Neural progenitor cell (in vitro differentiated cells): ENCODE measurements at regions not wholly inside any gene's neighbourhood (a gene's known extent, or its start where the extent isn't known, plus 50 kb on each side); places are given as distances from the start of the nearest gene placed in this dataset.
A peak's percentile ranks its signal among the peaks of the same experiment; 100 is the strongest.

Experiments used
- DNase-seq: peaks from one replicate; pipeline ENCODE4 v3.0.0-alpha.2; 2016; ENCODE audit warnings: low spot score
- H2AFZ ChIP-seq: fragments of 200-600 bp; sonication (generic); replicated peaks from 2 replicates; pipeline ENCODE4 v1.6.1; 2016; ENCODE audit warnings: antibody characterized with exemption
- H3F3A ChIP-seq: fragments of 200-600 bp; sonication (generic); 2 replicates; pipeline ENCODE4 v1.6.1; 2016; ENCODE audit warnings: antibody characterized with exemption, low read depth
- H3K27ac ChIP-seq: fragments of 200-600 bp; sonication (generic); 2 replicates; pipeline ENCODE4 v1.5.1; 2016; ENCODE audit warnings: mild to moderate bottlenecking
- H3K27me3 ChIP-seq: fragments of 200-600 bp; sonication (generic); 2 replicates; pipeline ENCODE4 v1.6.1; 2016; ENCODE audit warnings: mild to moderate bottlenecking, moderate library complexity
- H3K36me3 ChIP-seq: fragments of 200-600 bp; sonication (generic); 2 replicates; pipeline ENCODE4 v1.5.1; 2016
- H3K4me1 ChIP-seq: fragments of 200-600 bp; sonication (generic); 2 replicates; pipeline ENCODE4 v1.6.1; 2016; ENCODE audit warnings: mixed run types
- H3K4me2 ChIP-seq: fragments of 200-600 bp; sonication (generic); 2 replicates; pipeline ENCODE4 v1.6.1; 2016
- H3K4me3 ChIP-seq: fragments of 200-600 bp; sonication (generic); 2 replicates; pipeline ENCODE4 v1.5.1; 2016
- H3K79me2 ChIP-seq: fragments of 200-600 bp; sonication (generic); 2 replicates; pipeline ENCODE4 v1.6.1; 2016; ENCODE audit warnings: low read depth
- H3K9ac ChIP-seq: fragments of 200-600 bp; sonication (generic); 2 replicates; pipeline ENCODE4 v1.6.1; 2016
- H3K9me3 ChIP-seq: fragments of 200-600 bp; sonication (generic); 2 replicates; pipeline ENCODE4 v1.5.1; 2016; ENCODE audit warnings: low read depth
- H4K20me1 ChIP-seq: fragments of 200-600 bp; sonication (generic); 2 replicates; pipeline ENCODE4 v1.6.1; 2016; ENCODE audit warnings: low read depth
- H3K27ac Mint-ChIP-seq: 3 replicates; pipeline ENCODE4 v1.8.0; 2021; ENCODE audit warnings: mixed read lengths
- H3K27me3 Mint-ChIP-seq: 2 replicates; pipeline ENCODE4 v1.8.0; 2022; ENCODE audit warnings: low read depth, mild to moderate bottlenecking, inconsistent platforms, moderate library complexity, mixed read lengths; ENCODE audit not compliant: insufficient read depth
- H3K36me3 Mint-ChIP-seq: 3 replicates; pipeline ENCODE4 v1.8.0; 2021; ENCODE audit warnings: mixed read lengths
- H3K4me1 Mint-ChIP-seq: 3 replicates; pipeline ENCODE4 v1.8.0; 2021; ENCODE audit warnings: mixed read lengths
- H3K4me3 Mint-ChIP-seq: 3 replicates; pipeline ENCODE4 v1.8.0; 2021; ENCODE audit warnings: mild to moderate bottlenecking, moderate library complexity, mixed read lengths
- H3K9me3 Mint-ChIP-seq: 3 replicates; pipeline ENCODE4 v1.8.0; 2020; ENCODE audit warnings: mixed read lengths
- CTCF ChIP-seq: fragments of 200-600 bp; sonication (generic); IDR thresholded peaks from 2 replicates; pipeline ENCODE4 v1.5.1; 2017; ENCODE audit warnings: antibody characterized with exemption, mild to moderate bottlenecking
- EZH2 ChIP-seq: fragments of 200-600 bp; sonication (generic); IDR thresholded peaks from 2 replicates; pipeline ENCODE4 v1.6.1; 2017; ENCODE audit warnings: antibody characterized with exemption, mild to moderate bottlenecking, moderate library complexity
- EZH2phosphoT487 ChIP-seq: fragments of 200-600 bp; sonication (generic); IDR thresholded peaks from 2 replicates; pipeline ENCODE4 v1.6.1; 2017; ENCODE audit warnings: antibody characterized with exemption

GRCh38 chr16:51426276-51426675 lies 275.2 kb upstream of the SALL1 start:
- no peaks in the 10 kb centered on the region for H4K20me1 ChIP-seq
- H3F3A ChIP-seq, result peaks cover 27% of the 10 kb centered on the region
- H3K4me1 ChIP-seq, result peaks cover 32% of the 10 kb centered on the region
- no peak overlapping the region for H3K27ac ChIP-seq
- no peaks in the 10 kb centered on the region for H3K9me3 ChIP-seq
- Mint-ChIP-seq H3K4me1 (peaks cover 13% of the 10 kb centered on the region), H3K9me3 (peaks cover 3% of the 10 kb centered on the region), H3K4me3 (no peak overlapping the region), H3K36me3 (no peaks in the 10 kb centered on the region), H3K27ac (no peak overlapping the region), H3K27me3 (no peaks in the 10 kb centered on the region)
- no peak for DNase-seq
- H3K4me2 ChIP-seq, result no peak overlapping the region
- H3K9ac ChIP-seq, result no peak overlapping the region
- H3K27me3 ChIP-seq, result no peaks in the 10 kb centered on the region
- TF ChIP-seq EZH2phosphoT487 (no peak), CTCF (no peak), EZH2 (no peak)
- no peaks in the 10 kb centered on the region for H3K36me3 ChIP-seq
- H3K79me2 ChIP-seq, result no peaks in the 10 kb centered on the region
- H2AFZ ChIP-seq, result peak overlapping the region; percentile 70
- no peak overlapping the region for H3K4me3 ChIP-seq

- no peak for DNase-seq
- Histone ChIP-seq H4K20me1 (no peaks in the 10 kb centered on the region), H3K4me2 (no peak overlapping the region), H3K9me3 (no peaks in the 10 kb centered on the region), H3F3A (no peaks in the 10 kb centered on the region), H3K27ac (no peak overlapping the region), H3K36me3 (no peaks in the 10 kb centered on the region), H3K4me3 (no peak overlapping the region), H3K79me2 (no peaks in the 10 kb centered on the region), H3K9ac (no peak overlapping the region), H3K4me1 (peaks cover 10% of the 10 kb centered on the region), H2AFZ (no peak overlapping the region), H3K27me3 (no peaks in the 10 kb centered on the region)
- Mint-ChIP-seq H3K4me3 (no peak overlapping the region), H3K36me3 (no peaks in the 10 kb centered on the region), H3K27me3 (peaks cover 6% of the 10 kb centered on the region), H3K9me3 (peaks cover 5% of the 10 kb centered on the region), H3K4me1 (peaks cover 11% of the 10 kb centered on the region), H3K27ac (no peak overlapping the region)
- TF ChIP-seq EZH2phosphoT487 (no peak), EZH2 (no peak)
Measured at GRCh38 chr16:51420247-51420646, 269.2 kb upstream of the SALL1 start.

- H3K27ac ChIP-seq, result no peak overlapping the region
- no peaks in the 10 kb centered on the region for H3F3A ChIP-seq
- H3K4me3 Mint-ChIP-seq, result no peak overlapping the region
- H3K9me3 Mint-ChIP-seq, result peaks cover 5% of the 10 kb centered on the region
- H3K36me3 Mint-ChIP-seq, result no peaks in the 10 kb centered on the region
- no peak overlapping the region for H3K4me3 ChIP-seq
- H3K9ac ChIP-seq, result no peak overlapping the region
- no peak overlapping the region for H3K27ac Mint-ChIP-seq
- TF ChIP-seq CTCF (no peak), EZH2 (no peak), EZH2phosphoT487 (no peak)
- peaks cover 11% of the 10 kb centered on the region for H3K4me1 Mint-ChIP-seq
- H2AFZ ChIP-seq, result peak overlapping the region; percentile 6
- H3K36me3 ChIP-seq, result no peaks in the 10 kb centered on the region
- no peaks in the 10 kb centered on the region for H3K79me2 ChIP-seq
- no peaks in the 10 kb centered on the region for H3K9me3 ChIP-seq
- no peaks in the 10 kb centered on the region for H3K27me3 ChIP-seq
- DNase-seq, result no peak
- peaks cover 6% of the 10 kb centered on the region for H3K27me3 Mint-ChIP-seq
- H4K20me1 ChIP-seq, result no peaks in the 10 kb centered on the region
- no peak overlapping the region for H3K4me2 ChIP-seq
- peaks cover 10% of the 10 kb centered on the region for H3K4me1 ChIP-seq
Measured at GRCh38 chr16:51419768-51420167, 268.7 kb upstream of the SALL1 start.

GRCh38 chr16:51418258-51418657 lies 267.2 kb upstream of the SALL1 start:
- H3K9me3 Mint-ChIP-seq, result peaks cover 5% of the 10 kb centered on the region
- H3F3A ChIP-seq, result no peaks in the 10 kb centered on the region
- DNase-seq, result peak; percentile 60
- no peak overlapping the region for H3K9ac ChIP-seq
- H3K9me3 ChIP-seq, result no peaks in the 10 kb centered on the region
- peaks cover 11% of the 10 kb centered on the region for H3K4me1 Mint-ChIP-seq
- peaks cover 10% of the 10 kb centered on the region for H3K4me1 ChIP-seq
- no peak overlapping the region for H3K4me3 ChIP-seq
- TF ChIP-seq EZH2phosphoT487 (no peak), EZH2 (no peak), CTCF (no peak)
- no peak overlapping the region for H3K27ac ChIP-seq
- H3K36me3 Mint-ChIP-seq, result no peaks in the 10 kb centered on the region
- no peak overlapping the region for H3K4me3 Mint-ChIP-seq
- no peak overlapping the region for H3K4me2 ChIP-seq
- H3K36me3 ChIP-seq, result no peaks in the 10 kb centered on the region
- H3K79me2 ChIP-seq, result no peaks in the 10 kb centered on the region
- H3K27ac Mint-ChIP-seq, result no peak overlapping the region
- no peaks in the 10 kb centered on the region for H3K27me3 ChIP-seq
- peaks cover 6% of the 10 kb centered on the region for H3K27me3 Mint-ChIP-seq
- H4K20me1 ChIP-seq, result no peaks in the 10 kb centered on the region
- H2AFZ ChIP-seq, result no peak overlapping the region
